HepG2 (cell line): ENCODE measurements at regions not wholly inside any gene's neighbourhood (a gene's known extent, or its start where the extent isn't known, plus 50 kb on each side); places are given as distances from the start of the nearest gene placed in this dataset.

Experiments
- POLR2A ChIP-seq, 2 experiments: IDR thresholded peaks; 2 replicates each; pipeline ENCODE4 v1.6.1; 2011; ENCODE audit warnings: low read depth in 2 of 2, low read length in 2 of 2, mild to moderate bottlenecking in 1 of 2, moderate library complexity in 1 of 2; ENCODE audit not compliant: insufficient read depth in 1 of 2
- ZNF460 ChIP-seq: sonication (generic); formaldehyde crosslinking; IDR thresholded peaks from 2 replicates; pipeline ENCODE4 v1.5.1; 2020; ENCODE audit warnings: missing genetic modification reagents, mild to moderate bottlenecking, borderline replicate concordance

- TF ChIP-seq ZNF460 (CRISPR knock-in tag) (no peak), POLR2A (IDR thresholded peaks at IDR 0.05; ENCODE audit: insufficient read depth in 1 of 2, low read depth in 2 of 2, low read length in 2 of 2) (no peak)
Observed at GRCh38 chr21:33968995-33969348, 53.4 kb upstream of the ATP5PO start.
